A549 (cell line): ENCODE measurements at regions not wholly inside any gene's neighbourhood (a gene's known extent, or its start where the extent isn't known, plus 50 kb on each side); places are given as distances from the start of the nearest gene placed in this dataset.

Experiments
- ATAC-seq, 2 experiments: fragments of 200-7000 bp in 1 of 2; fragments of >200 bp in 1 of 2; cut with Nextera tagmentation in 1 of 2; cut with Tn5 transposase in 1 of 2; 3 replicates each; pipeline versions ENCODE4 v1.8.0 to v1.9.1; 2018 to 2020; ENCODE audit warnings: mild to moderate bottlenecking in 1 of 2, moderate library complexity in 1 of 2
- CTCF ChIA-PET: fragments of 300-600 bp; sonication (Branson Sonifier 250); formaldehyde crosslinking; extraction: SDS; loops from one replicate; lab custom pipeline; 2021; ENCODE audit warnings: antibody characterized with exemption, inconsistent platforms; lab: Yijun Ruan, JAX
- POLR2A ChIA-PET: fragments of 350-600 bp; formaldehyde crosslinking; extraction: SDS; loops from one replicate; lab custom pipeline; 2021; ENCODE audit warnings: antibody characterized with exemption, inconsistent platforms; lab: Yijun Ruan, JAX
- DNase-seq, 2 experiments: peaks; one replicate each; pipeline versions ENCODE4 v3.0.0 to v3.0.0-alpha.2; 2011 to 2016; ENCODE audit warnings: low read depth in 1 of 2, low spot score in 1 of 2
- FAIRE-seq: peaks from 2 replicates; lab custom pipeline; 2011; peaks lifted over from hg19 to GRCh38; lab: Jason Lieb, UNC
- H3K27ac ChIP-seq, 2 experiments: fragments of >200 bp; sonication (Bioruptor Twin); formaldehyde crosslinking; 3 replicates each; pipeline ENCODE4 v1.5.1; 2016 to 2017
- H3K4me1 ChIP-seq: fragments of >200 bp; sonication (Bioruptor Twin); formaldehyde crosslinking; 3 replicates; pipeline ENCODE4 v1.6.1; 2016
- H3K4me2 ChIP-seq: fragments of >200 bp; sonication (Bioruptor Twin); formaldehyde crosslinking; 3 replicates; pipeline ENCODE4 v1.6.1; 2016
- H3K4me3 ChIP-seq: fragments of >200 bp; sonication (Bioruptor Twin); formaldehyde crosslinking; 3 replicates; pipeline ENCODE4 v1.5.1; 2016
- H3K9me3 ChIP-seq: fragments of >200 bp; sonication (Bioruptor Twin); formaldehyde crosslinking; 3 replicates; pipeline ENCODE4 v1.6.1; 2016
- BHLHE40 ChIP-seq: IDR thresholded peaks from 2 replicates; pipeline ENCODE4 v1.6.1; 2012; ENCODE audit warnings: low read depth, low read length, inconsistent platforms
- E2F6 ChIP-seq: IDR thresholded peaks from 2 replicates; pipeline ENCODE4 v1.6.1; 2012; ENCODE audit warnings: low read depth, borderline replicate concordance
- FOSB ChIP-seq: fragments of 250-450 bp; sonication (Bioruptor Pico); IDR thresholded peaks from 2 replicates; pipeline ENCODE4 v1.5.0; 2020; ENCODE audit warnings: mild to moderate bottlenecking, moderate library complexity
- FOXS1 ChIP-seq: fragments of 250-450 bp; sonication (Bioruptor Pico); IDR thresholded peaks from 2 replicates; pipeline ENCODE4 v1.5.0; 2020; ENCODE audit warnings: mild to moderate bottlenecking, moderate library complexity
- HDAC2 ChIP-seq: fragments of 200-600 bp; sonication (generic); IDR thresholded peaks from 2 replicates; pipeline ENCODE4 v1.6.1; 2016
- HEYL ChIP-seq: fragments of 250-450 bp; sonication (Bioruptor Pico); IDR thresholded peaks from 2 replicates; pipeline ENCODE4 v1.8.0; 2021; ENCODE audit warnings: mild to moderate bottlenecking, moderate library complexity
- HMGXB4 ChIP-seq: fragments of 250-450 bp; sonication (Bioruptor Pico); IDR thresholded peaks from 2 replicates; pipeline ENCODE4 v1.5.0; 2021; ENCODE audit warnings: mild to moderate bottlenecking, moderate library complexity, borderline replicate concordance
- HOXB5 ChIP-seq: fragments of 250-450 bp; sonication (Bioruptor Pico); IDR thresholded peaks from 2 replicates; pipeline ENCODE4 v1.5.0; 2020; ENCODE audit warnings: mild to moderate bottlenecking, moderate library complexity
- KDM1A ChIP-seq: fragments of 200-600 bp; sonication (generic); IDR thresholded peaks from 2 replicates; pipeline ENCODE4 v1.6.1; 2016; ENCODE audit warnings: low read depth, mild to moderate bottlenecking
- MAFK ChIP-seq: fragments of 450-650 bp; IDR thresholded peaks from 2 replicates; pipeline ENCODE4 v1.6.1; 2014; ENCODE audit not compliant: partially characterized antibody
- MAX ChIP-seq: IDR thresholded peaks from 2 replicates; pipeline ENCODE4 v1.6.1; 2012
- POLR2AphosphoS2 ChIP-seq: conservative IDR thresholded peaks from 2 replicates; pipeline ENCODE4 v1.6.1; 2012; ENCODE audit warnings: low read length, improper control_type of control experiment, inconsistent platforms
- RAD21 ChIP-seq, 2 experiments: fragments of >200 bp in 1 of 2; sonication (Bioruptor Twin) in 1 of 2; formaldehyde crosslinking in 1 of 2; IDR thresholded peaks in 1 of 2; conservative IDR thresholded peaks in 1 of 2; 2 replicates in 1 of 2; 3 replicates in 1 of 2; pipeline ENCODE4 v1.6.1; 2012 to 2018; ENCODE audit warnings: inconsistent platforms in 1 of 2
- RARB ChIP-seq: fragments of 250-450 bp; sonication (Bioruptor Pico); IDR thresholded peaks from 2 replicates; pipeline ENCODE4 v1.8.0; 2021; ENCODE audit warnings: mild to moderate bottlenecking, moderate library complexity
- SMC3 ChIP-seq: fragments of >200 bp; sonication (Bioruptor Twin); formaldehyde crosslinking; IDR thresholded peaks from 3 replicates; pipeline ENCODE4 v1.6.1; 2018; ENCODE audit warnings: inconsistent platforms
- TFCP2L1 ChIP-seq: fragments of 250-450 bp; sonication (Bioruptor Pico); IDR thresholded peaks from 2 replicates; pipeline ENCODE4 v1.5.0; 2021; ENCODE audit warnings: mild to moderate bottlenecking
- TP53 ChIP-seq: fragments of 250-450 bp; sonication (Bioruptor Pico); IDR thresholded peaks from 2 replicates; pipeline ENCODE4 v1.5.0; 2021; ENCODE audit warnings: mild to moderate bottlenecking, moderate library complexity
- ZFP36 ChIP-seq: fragments of 450-650 bp; IDR thresholded peaks from 2 replicates; pipeline ENCODE4 v1.6.1; 2014; ENCODE audit warnings: borderline replicate concordance; ENCODE audit not compliant: partially characterized antibody
- ZNF302 ChIP-seq: fragments of 250-450 bp; sonication (Bioruptor Pico); IDR thresholded peaks from 2 replicates; pipeline ENCODE4 v1.9.0; 2021; ENCODE audit warnings: inconsistent platforms, mild to moderate bottlenecking, moderate library complexity
- ZSCAN20 ChIP-seq: fragments of 250-450 bp; sonication (Bioruptor Pico); IDR thresholded peaks from 2 replicates; pipeline ENCODE4 v1.8.0; 2022; ENCODE audit warnings: mild to moderate bottlenecking, moderate library complexity
- WGBS: methylation state at CpG from one replicate; pipeline ENCODE4 v1.1.6; 2017; ENCODE audit errors: missing lambda C conversion rate; 5-methylcytosine and 5-hydroxymethylcytosine counted together
- TF ChIP-seq, protein P1 (sequence below): fragments of 200-600 bp; sonication (generic); IDR thresholded peaks from 2 replicates; pipeline ENCODE4 v1.6.1; 2016; ENCODE audit warnings: antibody characterized with exemption, mild to moderate bottlenecking, moderate library complexity
- TF ChIP-seq, protein P2 (sequence below): fragments of >200 bp; sonication (Bioruptor Twin); formaldehyde crosslinking; IDR thresholded peaks from 3 replicates; pipeline ENCODE4 v1.6.1; 2016

DNA sequence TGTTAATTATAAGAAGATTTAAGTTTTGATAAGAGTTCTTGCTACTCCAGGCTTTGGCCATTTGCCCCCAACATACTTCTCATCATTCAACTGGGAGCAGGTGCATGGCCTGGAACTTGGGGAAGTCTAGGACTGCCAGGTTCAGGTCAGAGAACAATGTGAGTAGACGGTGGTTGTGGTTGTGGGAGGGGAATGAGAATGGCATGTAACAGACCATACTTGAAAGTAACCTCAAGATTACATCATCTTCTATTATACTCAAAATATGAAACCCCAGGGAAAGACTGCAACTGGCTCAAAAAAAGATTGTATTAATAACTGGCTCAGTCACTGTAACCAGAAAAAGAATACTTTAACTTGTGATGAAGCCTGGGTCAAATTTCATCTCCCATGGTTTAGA lies 364.9 kb upstream of the DPPA4 start:
- FAIRE-seq = no peak
- H3K4me2 ChIP-seq = no peak overlapping the region

GRCh38 chr3:109702976-109703375 lies 365.6 kb upstream of the DPPA4 start:
- DNase-seq (no peak), FAIRE-seq (no peak), ATAC-seq (no peak)
- no peak overlapping the region for H3K27ac ChIP-seq
- no peaks in the 10 kb centered on the region for H3K4me1 ChIP-seq
- H3K4me3 ChIP-seq = no peak overlapping the region
- WGBS = 50% methylated on average over 2 of the region's 2 CpGs
- H3K4me2 ChIP-seq = no peak overlapping the region
- ChIA-PET POLR2A (no interaction called here), CTCF (no interaction called here)
- H3K9me3 ChIP-seq = no peaks in the 10 kb centered on the region
- TF ChIP-seq RAD21 (conservative IDR thresholded peaks at IDR 0.05 in 1 of 2, IDR thresholded peaks at IDR 0.05 in 1 of 2) = no peak
- no peak for TF ChIP-seq TP53
- no peak for TF ChIP-seq MAFK
- TF ChIP-seq KDM1A = no peak
- TF ChIP-seq BHLHE40 = no peak
- TF ChIP-seq SMC3 = no peak
- no peak for TF ChIP-seq HOXB5 (CRISPR knock-in tag)
- TF ChIP-seq, protein P1, sequence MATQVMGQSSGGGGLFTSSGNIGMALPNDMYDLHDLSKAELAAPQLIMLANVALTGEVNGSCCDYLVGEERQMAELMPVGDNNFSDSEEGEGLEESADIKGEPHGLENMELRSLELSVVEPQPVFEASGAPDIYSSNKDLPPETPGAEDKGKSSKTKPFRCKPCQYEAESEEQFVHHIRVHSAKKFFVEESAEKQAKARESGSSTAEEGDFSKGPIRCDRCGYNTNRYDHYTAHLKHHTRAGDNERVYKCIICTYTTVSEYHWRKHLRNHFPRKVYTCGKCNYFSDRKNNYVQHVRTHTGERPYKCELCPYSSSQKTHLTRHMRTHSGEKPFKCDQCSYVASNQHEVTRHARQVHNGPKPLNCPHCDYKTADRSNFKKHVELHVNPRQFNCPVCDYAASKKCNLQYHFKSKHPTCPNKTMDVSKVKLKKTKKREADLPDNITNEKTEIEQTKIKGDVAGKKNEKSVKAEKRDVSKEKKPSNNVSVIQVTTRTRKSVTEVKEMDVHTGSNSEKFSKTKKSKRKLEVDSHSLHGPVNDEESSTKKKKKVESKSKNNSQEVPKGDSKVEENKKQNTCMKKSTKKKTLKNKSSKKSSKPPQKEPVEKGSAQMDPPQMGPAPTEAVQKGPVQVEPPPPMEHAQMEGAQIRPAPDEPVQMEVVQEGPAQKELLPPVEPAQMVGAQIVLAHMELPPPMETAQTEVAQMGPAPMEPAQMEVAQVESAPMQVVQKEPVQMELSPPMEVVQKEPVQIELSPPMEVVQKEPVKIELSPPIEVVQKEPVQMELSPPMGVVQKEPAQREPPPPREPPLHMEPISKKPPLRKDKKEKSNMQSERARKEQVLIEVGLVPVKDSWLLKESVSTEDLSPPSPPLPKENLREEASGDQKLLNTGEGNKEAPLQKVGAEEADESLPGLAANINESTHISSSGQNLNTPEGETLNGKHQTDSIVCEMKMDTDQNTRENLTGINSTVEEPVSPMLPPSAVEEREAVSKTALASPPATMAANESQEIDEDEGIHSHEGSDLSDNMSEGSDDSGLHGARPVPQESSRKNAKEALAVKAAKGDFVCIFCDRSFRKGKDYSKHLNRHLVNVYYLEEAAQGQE = no peak
- no peak for TF ChIP-seq ZFP36
- TF ChIP-seq RARB = no peak
- no peak for TF ChIP-seq ZSCAN20 (CRISPR knock-in tag)
- no peak for TF ChIP-seq ZNF302 (CRISPR knock-in tag)
- TF ChIP-seq TFCP2L1 (CRISPR knock-in tag) = no peak

More for the DNA sequence above, 364.9 kb upstream of the DPPA4 start:
- ChIA-PET POLR2A (no interaction called here), CTCF (interaction anchor here (0.6 to 0.7 kb wide), 2 partner anchors 387 to 1377 kb away, joined by 3 read pairs; no protein-coding TSS in a partner anchor)
- Histone ChIP-seq H3K4me1 (no peaks in the 10 kb centered on the region), H3K4me3 (no peak overlapping the region), H3K27ac (no peak overlapping the region)
- DNase-seq = no peak
- TF ChIP-seq FOSB (CRISPR knock-in tag) (no peak), POLR2AphosphoS2 (no peak), HEYL (CRISPR knock-in tag) (no peak), E2F6 (no peak), HMGXB4 (CRISPR knock-in tag) (no peak), FOXS1 (no peak), SMC3 (no peak), HDAC2 (no peak), TFCP2L1 (CRISPR knock-in tag) (no peak), MAX (no peak), ZFP36 (no peak)
- TF ChIP-seq, protein P1 = no peak
- TF ChIP-seq, protein P2, sequence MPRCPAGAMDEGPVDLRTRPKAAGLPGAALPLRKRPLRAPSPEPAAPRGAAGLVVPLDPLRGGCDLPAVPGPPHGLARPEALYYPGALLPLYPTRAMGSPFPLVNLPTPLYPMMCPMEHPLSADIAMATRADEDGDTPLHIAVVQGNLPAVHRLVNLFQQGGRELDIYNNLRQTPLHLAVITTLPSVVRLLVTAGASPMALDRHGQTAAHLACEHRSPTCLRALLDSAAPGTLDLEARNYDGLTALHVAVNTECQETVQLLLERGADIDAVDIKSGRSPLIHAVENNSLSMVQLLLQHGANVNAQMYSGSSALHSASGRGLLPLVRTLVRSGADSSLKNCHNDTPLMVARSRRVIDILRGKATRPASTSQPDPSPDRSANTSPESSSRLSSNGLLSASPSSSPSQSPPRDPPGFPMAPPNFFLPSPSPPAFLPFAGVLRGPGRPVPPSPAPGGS = no peak
- TF ChIP-seq, all 56 proteins: peak for 0
- 33% methylated on average over 1 of the region's 1 CpG for WGBS
- no peaks in the 10 kb centered on the region for H3K9me3 ChIP-seq
- ATAC-seq = no peak
